Vagina (tissue), 2 donors: ENCODE measurements at regions not wholly inside any gene's neighbourhood (a gene's known extent, or its start where the extent isn't known, plus 50 kb on each side); places are given as distances from the start of the nearest gene placed in this dataset.

Source experiments
- DNase-seq, 2 donors: peaks; one replicate each; pipeline ENCODE4 v3.0.0-alpha.2; 2017; ENCODE audit errors: extremely low spot score in 2 of 2
- H3K27ac ChIP-seq: fragments of 200-600 bp; sonication (generic); one replicate; pipeline ENCODE4 v1.5.1; 2019
- H3K27me3 ChIP-seq: fragments of 200-600 bp; sonication (generic); one replicate; pipeline ENCODE4 v1.5.1; 2019
- H3K36me3 ChIP-seq, 2 donors: fragments of 200-600 bp; sonication (generic); one replicate each; pipeline ENCODE4 v1.5.1; 2017 to 2019
- H3K4me1 ChIP-seq: fragments of 200-600 bp; sonication (generic); one replicate; pipeline ENCODE4 v1.5.1; 2019
- H3K4me3 ChIP-seq, 2 donors: fragments of 200-600 bp; sonication (generic); 1 replicate in 1 of 2; 2 replicates in 1 of 2; pipeline ENCODE4 v1.5.1; 2016 to 2019
- H3K9me3 ChIP-seq: fragments of 200-600 bp; sonication (generic); one replicate; pipeline ENCODE4 v1.5.1; 2019
- CTCF ChIP-seq, 3 experiments: fragments of 450-650 bp in 2 of 3; fragments of 200-600 bp in 1 of 3; sonication (generic) in 1 of 3; IDR thresholded peaks; one replicate each; pipeline ENCODE4 v1.5.1; 2017 to 2019; ENCODE audit warnings: antibody characterized with exemption in 3 of 3, mild to moderate bottlenecking in 2 of 3, moderate library complexity in 2 of 3
- POLR2A ChIP-seq, 2 donors: fragments of 450-650 bp; IDR thresholded peaks; one replicate each; pipeline ENCODE4 v1.6.1; 2017; ENCODE audit warnings: antibody characterized with exemption in 2 of 2, mild to moderate bottlenecking in 2 of 2, moderate library complexity in 2 of 2
- POLR2AphosphoS5 ChIP-seq, 2 donors: sonication (generic); formaldehyde crosslinking; IDR thresholded peaks; one replicate each; pipeline ENCODE4 v1.9.0; 2017; ENCODE audit warnings: antibody characterized with exemption in 2 of 2, mild to moderate bottlenecking in 2 of 2, low read depth in 1 of 2; ENCODE audit not compliant: insufficient read depth in 1 of 2
- intact Hi-C: fragments of 100-400 bp; cut with DNase I; formaldehyde crosslinking; loops from one replicate; pipeline ENCODE4 v1.15.1; 2023

DNA sequence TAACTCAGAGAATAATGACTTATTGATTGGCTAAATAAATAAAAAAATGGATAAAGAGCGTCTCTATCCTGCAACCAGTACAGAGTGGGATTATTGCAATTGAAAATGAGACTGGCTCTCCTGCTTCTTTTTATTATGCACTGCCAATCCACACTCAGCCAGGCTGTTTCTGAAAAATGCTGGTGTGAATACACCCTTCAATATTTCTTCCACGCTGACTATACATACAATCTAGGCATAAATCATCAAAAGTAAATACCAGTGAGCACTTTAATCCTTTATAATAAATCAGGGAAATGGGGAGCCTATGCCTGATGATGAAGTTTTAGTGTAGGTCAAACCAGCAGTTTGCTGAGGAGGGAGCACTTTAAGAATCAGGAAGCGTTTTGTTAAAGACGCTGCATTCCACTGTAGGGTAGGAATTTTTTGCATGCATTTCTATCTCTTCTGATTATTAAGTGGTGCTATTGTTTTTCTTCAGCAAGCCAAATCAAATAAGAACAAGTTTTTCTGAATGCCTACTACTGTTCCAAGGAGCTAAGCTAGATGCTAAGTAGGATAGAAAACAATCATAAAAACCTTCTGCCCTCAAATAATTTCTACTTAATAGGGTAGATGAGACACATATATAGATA, 781.5 kb downstream of the TBL1XR1 start:
- TF ChIP-seq CTCF (IDR thresholded peaks at IDR 0.05) (no peak), POLR2A (IDR thresholded peaks at IDR 0.05) (no peak), POLR2AphosphoS5 (IDR thresholded peaks at IDR 0.05; ENCODE audit: insufficient read depth in 1 of 2, low read depth in 1 of 2) (no peak)
- intact Hi-C loops = no loop called here
- DNase-seq = no peak

DNA sequence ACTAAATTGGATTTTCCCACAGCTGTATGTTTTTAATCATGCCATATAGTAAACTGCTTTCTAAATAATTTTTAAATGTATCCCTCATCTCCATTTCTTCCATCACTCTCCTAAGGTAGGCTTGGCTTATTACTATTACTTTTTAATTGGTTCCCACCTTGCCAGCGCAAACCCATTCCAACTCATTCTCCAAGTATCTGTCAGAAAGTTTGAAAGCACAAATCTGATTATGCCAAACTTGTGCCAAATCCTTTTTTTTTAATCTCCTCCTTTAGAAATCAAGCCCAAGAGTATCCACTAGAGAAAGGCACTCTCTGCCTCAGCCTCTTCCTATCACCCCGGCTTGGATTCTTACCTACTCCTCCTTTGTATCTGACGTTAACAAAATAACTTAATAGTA, 784.5 kb downstream of the TBL1XR1 start:
- H3K27ac ChIP-seq = no peak overlapping the region
- H3K4me3 ChIP-seq = no peak overlapping the region
- H3K27me3 ChIP-seq = no peaks in the 10 kb centered on the region
- H3K4me1 ChIP-seq = no peaks in the 10 kb centered on the region
- H3K36me3 ChIP-seq = no peaks in the 10 kb centered on the region
- intact Hi-C loops = no loop called here
- H3K9me3 ChIP-seq = no peaks in the 10 kb centered on the region
- DNase-seq = no peak
- no peak for TF ChIP-seq POLR2A (IDR thresholded peaks at IDR 0.05)
- TF ChIP-seq POLR2AphosphoS5 (IDR thresholded peaks at IDR 0.05; ENCODE audit: insufficient read depth in 1 of 2, low read depth in 1 of 2) = no peak
- no peak for TF ChIP-seq CTCF (IDR thresholded peaks at IDR 0.05)

More for the DNA sequence above, 781.5 kb downstream of the TBL1XR1 start:
- H3K27ac ChIP-seq = no peak overlapping the region
- H3K27me3 ChIP-seq = no peaks in the 10 kb centered on the region
- H3K4me3 ChIP-seq = no peak overlapping the region
- no peaks in the 10 kb centered on the region for H3K4me1 ChIP-seq
- no peaks in the 10 kb centered on the region for H3K36me3 ChIP-seq
- H3K9me3 ChIP-seq = no peaks in the 10 kb centered on the region

GRCh38 chr3:176403531-176403930, 793.8 kb downstream of the TBL1XR1 start:
- TF ChIP-seq POLR2A (IDR thresholded peaks at IDR 0.05) (no peak), CTCF (IDR thresholded peaks at IDR 0.05) (no peak), POLR2AphosphoS5 (IDR thresholded peaks at IDR 0.05; ENCODE audit: insufficient read depth in 1 of 2, low read depth in 1 of 2) (no peak)
- Histone ChIP-seq H3K27ac (no peak overlapping the region), H3K36me3 (no peaks in the 10 kb centered on the region), H3K4me1 (no peaks in the 10 kb centered on the region), H3K4me3 (no peak overlapping the region), H3K9me3 (no peaks in the 10 kb centered on the region), H3K27me3 (no peaks in the 10 kb centered on the region)
- intact Hi-C loops = no loop called here
- DNase-seq = no peak

DNA sequence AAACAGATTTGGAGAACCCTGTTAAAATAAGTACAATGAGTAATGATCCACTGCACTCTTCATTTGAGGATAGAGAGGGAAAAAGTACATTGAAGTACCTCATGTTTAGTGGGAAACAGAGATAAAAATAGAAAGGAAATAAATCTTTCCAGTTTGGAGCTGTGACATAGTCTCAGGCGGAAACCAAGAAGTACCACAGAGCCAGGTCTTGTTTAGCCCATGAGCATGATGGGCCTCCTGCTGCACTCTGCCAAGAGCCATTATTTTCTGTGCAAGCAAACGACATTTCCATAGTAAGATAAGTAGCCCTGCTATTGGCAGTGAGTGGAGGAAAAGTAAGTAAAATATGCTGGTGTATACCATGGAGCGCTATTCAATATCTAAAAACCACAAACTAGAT, 796.1 kb downstream of the TBL1XR1 start:
- intact Hi-C loops = no loop called here
- no peak for DNase-seq
- H3K4me3 ChIP-seq = no peak overlapping the region
- no peaks in the 10 kb centered on the region for H3K4me1 ChIP-seq
- no peaks in the 10 kb centered on the region for H3K27me3 ChIP-seq
- H3K36me3 ChIP-seq = no peaks in the 10 kb centered on the region
- no peak overlapping the region for H3K27ac ChIP-seq
- TF ChIP-seq POLR2AphosphoS5 (IDR thresholded peaks at IDR 0.05; ENCODE audit: insufficient read depth in 1 of 2, low read depth in 1 of 2) (no peak), POLR2A (IDR thresholded peaks at IDR 0.05) (no peak), CTCF (IDR thresholded peaks at IDR 0.05) (no peak)
- no peaks in the 10 kb centered on the region for H3K9me3 ChIP-seq

- no peaks in the 10 kb centered on the region for H3K9me3 ChIP-seq
- H3K27me3 ChIP-seq = no peaks in the 10 kb centered on the region
- no peak for DNase-seq
- H3K4me1 ChIP-seq = no peaks in the 10 kb centered on the region
- no peak overlapping the region for H3K4me3 ChIP-seq
- H3K27ac ChIP-seq = no peak overlapping the region
- no peak for TF ChIP-seq POLR2A (IDR thresholded peaks at IDR 0.05)
- TF ChIP-seq POLR2AphosphoS5 (IDR thresholded peaks at IDR 0.05; ENCODE audit: insufficient read depth in 1 of 2, low read depth in 1 of 2) = no peak
- TF ChIP-seq CTCF (IDR thresholded peaks at IDR 0.05) = no peak
- H3K36me3 ChIP-seq = no peaks in the 10 kb centered on the region
- intact Hi-C loops = no loop called here
These were observed 798.1 kb downstream of the TBL1XR1 start for GRCh38 chr3:176399193-176399592.
